Upper lobe of left lung (tissue), 4 donors: ENCODE measurements at regions not wholly inside any gene's neighbourhood (a gene's known extent, or its start where the extent isn't known, plus 50 kb on each side); places are given as distances from the start of the nearest gene placed in this dataset.

Experiments
- CTCF ChIP-seq, 6 experiments: fragments of 450-650 bp in 4 of 6; fragments of 200-600 bp in 2 of 6; sonication (generic) in 2 of 6; IDR thresholded peaks; one replicate each; pipeline ENCODE4 v1.5.1; 2016 to 2019; ENCODE audit warnings: antibody characterized with exemption in 6 of 6
- EP300 ChIP-seq, 4 donors: sonication (generic); formaldehyde crosslinking; IDR thresholded peaks; one replicate each; pipeline ENCODE4 v1.5.1; 2017; ENCODE audit warnings: antibody characterized with exemption in 4 of 4, control low read depth in 2 of 4
- POLR2A ChIP-seq, 4 donors: fragments of 450-650 bp; IDR thresholded peaks; one replicate each; pipeline ENCODE4 v1.5.1; 2016 to 2017; ENCODE audit warnings: antibody characterized with exemption in 4 of 4, mild to moderate bottlenecking in 2 of 4
- POLR2AphosphoS5 ChIP-seq, 2 donors: sonication (generic); formaldehyde crosslinking; IDR thresholded peaks; one replicate each; pipeline ENCODE4 v1.5.1; 2017; ENCODE audit warnings: antibody characterized with exemption in 2 of 2

GRCh38 chr2:9775999-9776712, 67.1 kb upstream of the TAF1B start:
- TF ChIP-seq CTCF (IDR thresholded peaks at IDR 0.05) (no peak), EP300 (IDR thresholded peaks at IDR 0.05) (no peak), POLR2AphosphoS5 (IDR thresholded peaks at IDR 0.05) (no peak), POLR2A (IDR thresholded peaks at IDR 0.05) (no peak)
